ENCODE measurements at regions not wholly inside any gene's neighbourhood (a gene's known extent, or its start where the extent isn't known, plus 50 kb on each side); places are given as distances from the start of the nearest gene placed in this dataset.

DNA sequence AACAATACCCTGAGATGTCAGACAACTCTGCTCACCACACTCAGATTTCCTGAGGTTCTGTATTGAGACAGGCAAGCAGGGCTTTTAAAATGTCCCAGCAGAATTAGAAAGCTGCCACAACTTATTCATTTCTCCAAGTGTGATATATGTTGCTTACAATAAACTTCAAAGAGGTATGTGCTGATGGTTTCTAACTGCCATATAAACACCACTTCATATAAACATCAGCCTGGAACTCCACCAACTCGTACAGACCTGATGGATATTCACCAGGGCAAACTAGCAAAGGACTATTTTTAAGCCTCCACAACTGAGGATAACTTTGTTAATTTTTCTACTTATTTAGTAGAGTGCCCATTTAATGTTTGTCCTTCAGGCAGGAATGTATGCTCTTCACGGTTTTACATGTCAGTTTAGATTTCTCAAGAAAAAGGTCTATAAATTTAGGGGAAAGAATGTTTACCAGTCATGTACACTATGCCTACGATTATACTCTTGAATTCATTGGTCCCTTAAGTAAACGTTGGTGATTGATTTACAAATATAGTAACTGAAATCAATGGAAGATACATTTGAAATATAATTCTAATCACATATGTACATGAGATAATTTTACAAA is 109.6 kb upstream of the ABI3BP start:
- intact Hi-C loops (cut with DNase I): no loop called here
- no peaks in the 10 kb centered on the region for H3K36me3 ChIP-seq
- no peaks in the 10 kb centered on the region for H3K27me3 ChIP-seq
- ATAC-seq (no peak), DNase-seq (no peak)
- no peak overlapping the region for H3K4me3 ChIP-seq
- no peak overlapping the region for H3K27ac ChIP-seq
- WGBS (ENCODE audit: insufficient coverage, low coverage, low lambda C conversion rate, missing lambda C conversion rate): 19% methylated on average over 4 of the region's 4 CpGs
- no peak for TF ChIP-seq POLR2A (IDR thresholded peaks at IDR 0.05)
- TF ChIP-seq, protein P1, sequence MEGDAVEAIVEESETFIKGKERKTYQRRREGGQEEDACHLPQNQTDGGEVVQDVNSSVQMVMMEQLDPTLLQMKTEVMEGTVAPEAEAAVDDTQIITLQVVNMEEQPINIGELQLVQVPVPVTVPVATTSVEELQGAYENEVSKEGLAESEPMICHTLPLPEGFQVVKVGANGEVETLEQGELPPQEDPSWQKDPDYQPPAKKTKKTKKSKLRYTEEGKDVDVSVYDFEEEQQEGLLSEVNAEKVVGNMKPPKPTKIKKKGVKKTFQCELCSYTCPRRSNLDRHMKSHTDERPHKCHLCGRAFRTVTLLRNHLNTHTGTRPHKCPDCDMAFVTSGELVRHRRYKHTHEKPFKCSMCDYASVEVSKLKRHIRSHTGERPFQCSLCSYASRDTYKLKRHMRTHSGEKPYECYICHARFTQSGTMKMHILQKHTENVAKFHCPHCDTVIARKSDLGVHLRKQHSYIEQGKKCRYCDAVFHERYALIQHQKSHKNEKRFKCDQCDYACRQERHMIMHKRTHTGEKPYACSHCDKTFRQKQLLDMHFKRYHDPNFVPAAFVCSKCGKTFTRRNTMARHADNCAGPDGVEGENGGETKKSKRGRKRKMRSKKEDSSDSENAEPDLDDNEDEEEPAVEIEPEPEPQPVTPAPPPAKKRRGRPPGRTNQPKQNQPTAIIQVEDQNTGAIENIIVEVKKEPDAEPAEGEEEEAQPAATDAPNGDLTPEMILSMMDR (IDR thresholded peaks at IDR 0.05): no peak
- H3K4me1 ChIP-seq: no peaks in the 10 kb centered on the region
- H3K9me3 ChIP-seq: no peaks in the 10 kb centered on the region

DNA sequence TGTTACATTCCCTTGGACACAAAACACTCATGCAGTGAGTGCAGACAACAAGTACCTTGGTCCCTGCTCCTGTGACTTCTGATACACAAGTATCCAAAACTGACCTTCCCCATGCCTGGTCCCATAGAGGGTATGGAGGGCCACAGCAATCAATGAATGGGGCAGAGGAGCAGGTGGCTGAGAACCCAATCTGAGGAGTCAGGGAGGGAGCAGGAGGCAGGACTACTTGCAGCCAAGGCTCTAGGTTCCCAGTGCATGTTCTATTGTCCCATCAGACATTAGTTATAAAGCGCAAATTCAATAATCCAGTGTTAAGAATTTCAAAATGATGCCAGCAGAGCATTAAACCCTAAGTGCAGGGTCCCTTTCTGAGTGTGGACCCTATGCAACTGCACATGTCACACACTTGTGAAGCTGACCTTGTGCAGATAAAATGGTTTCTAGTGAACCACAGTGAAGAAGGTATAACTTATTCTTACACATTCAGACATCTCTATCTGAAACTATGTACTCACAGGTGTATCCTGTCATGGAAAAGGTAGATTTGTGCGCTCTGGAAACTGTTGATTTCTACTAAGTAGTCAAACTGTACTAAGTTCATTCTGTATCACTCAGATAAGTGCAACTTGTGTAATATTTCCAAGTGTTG is 107.3 kb upstream of the ABI3BP start:
- ATAC-seq: no peak
- no peaks in the 10 kb centered on the region for H3K27me3 ChIP-seq
- TF ChIP-seq, protein P1 (IDR thresholded peaks at IDR 0.05): no peak
- intact Hi-C loops (cut with DNase I): no loop called here
- no peak overlapping the region for H3K4me3 ChIP-seq
- DNase-seq: no peak
- WGBS (ENCODE audit: insufficient coverage, low coverage, low lambda C conversion rate, missing lambda C conversion rate): 24% methylated on average over 2 of the region's 2 CpGs
- H3K36me3 ChIP-seq: no peaks in the 10 kb centered on the region
- no peak overlapping the region for H3K27ac ChIP-seq
- H3K9me3 ChIP-seq: no peaks in the 10 kb centered on the region
- H3K4me1 ChIP-seq: no peaks in the 10 kb centered on the region

DNA sequence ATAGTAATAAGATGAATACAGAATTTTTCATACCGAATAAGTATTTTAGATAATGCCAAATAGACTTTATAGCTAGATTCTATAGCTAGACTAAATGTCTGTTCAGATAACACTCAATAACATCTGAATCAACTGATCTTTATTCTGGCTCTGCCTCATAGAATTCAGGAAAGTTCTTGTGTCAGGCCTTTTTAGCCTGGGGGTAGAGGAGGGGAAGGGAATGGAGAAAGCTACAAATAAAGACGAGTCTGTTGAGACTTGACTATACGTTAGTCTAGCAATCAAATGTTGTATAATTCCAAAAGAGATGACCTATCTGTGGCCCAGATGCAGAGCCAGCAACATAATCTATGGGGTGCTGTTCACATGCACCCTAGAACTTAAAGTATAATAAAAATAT is 106.6 kb upstream of the ABI3BP start:
- Histone ChIP-seq H3K27me3 (no peaks in the 10 kb centered on the region), H3K36me3 (no peaks in the 10 kb centered on the region), H3K27ac (no peak overlapping the region), H3K9me3 (no peaks in the 10 kb centered on the region), H3K4me1 (no peaks in the 10 kb centered on the region), H3K4me3 (no peak overlapping the region)
- intact Hi-C loops (cut with DNase I): no loop called here
- TF ChIP-seq, protein P1 (IDR thresholded peaks at IDR 0.05): no peak
- no peak for TF ChIP-seq POLR2A (IDR thresholded peaks at IDR 0.05)
- WGBS (ENCODE audit: insufficient coverage, low coverage, low lambda C conversion rate, missing lambda C conversion rate): 57% methylated on average over 3 of the region's 3 CpGs
- DNase-seq: no peak
- ATAC-seq: no peak

DNA sequence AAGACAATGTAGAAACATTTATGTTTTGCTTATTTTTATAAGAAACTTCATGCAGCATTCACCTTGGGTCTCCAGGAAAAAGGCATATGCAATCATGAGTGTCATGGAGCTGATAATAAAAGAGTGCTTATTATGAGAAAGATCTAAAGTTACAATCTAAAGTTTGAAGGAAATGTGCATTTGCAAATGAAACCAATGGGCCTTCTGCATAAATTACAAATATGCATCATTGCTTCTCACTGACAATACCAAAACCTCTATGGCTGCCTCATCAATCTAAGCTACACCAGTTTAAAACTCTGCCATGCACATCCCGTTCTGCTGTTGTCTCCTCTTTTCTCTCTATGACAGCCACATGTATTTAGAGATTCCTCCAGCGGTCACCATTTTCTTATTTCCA is 103.2 kb upstream of the ABI3BP start:
- TF ChIP-seq POLR2A (IDR thresholded peaks at IDR 0.05): no peak
- TF ChIP-seq, protein P1 (IDR thresholded peaks at IDR 0.05): no peak
- intact Hi-C loops (cut with DNase I): no loop called here
- no peak for ATAC-seq
- Histone ChIP-seq H3K36me3 (no peaks in the 10 kb centered on the region), H3K27me3 (no peaks in the 10 kb centered on the region), H3K4me3 (no peak overlapping the region), H3K27ac (no peak overlapping the region), H3K9me3 (no peaks in the 10 kb centered on the region), H3K4me1 (no peaks in the 10 kb centered on the region)
- DNase-seq: no peak
- 64% methylated on average over 2 of the region's 2 CpGs for WGBS (ENCODE audit: insufficient coverage, low coverage, low lambda C conversion rate, missing lambda C conversion rate)

Measured in right lobe of liver (tissue), 6 donors.